CD4-positive, alpha-beta T cell treated with Interleukin-17A for 4 hours (primary cell): ENCODE measurements at regions not wholly inside any gene's neighbourhood (a gene's known extent, or its start where the extent isn't known, plus 50 kb on each side); places are given as distances from the start of the nearest gene placed in this dataset.

ENCODE experiments used
- DNase-seq: peaks from one replicate; pipeline ENCODE4 v3.0.0-alpha.2; 2020; ENCODE audit warnings: mixed read lengths

DNA sequence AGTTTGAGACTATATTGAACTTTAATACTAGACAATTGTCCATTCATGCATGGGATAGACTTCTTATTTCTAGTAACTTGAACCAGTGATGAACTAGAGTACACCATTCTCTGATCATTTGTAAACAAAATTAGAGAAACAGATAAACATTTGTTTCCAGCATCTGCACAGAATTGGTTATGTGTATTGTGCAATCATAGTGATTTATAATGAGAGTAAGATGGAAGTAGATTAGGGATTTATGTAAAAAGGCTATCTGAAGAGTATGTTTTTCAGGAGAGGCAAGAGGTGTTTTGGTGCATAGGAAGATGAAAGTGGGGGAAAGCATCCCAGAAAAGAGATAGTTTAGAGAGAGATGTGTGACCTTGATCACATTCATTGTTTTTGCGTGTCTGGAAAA is 695.0 kb downstream of the SQOR start:
- DNase-seq, result no peak

GRCh38 chr15:46331546-46331945 is 696.7 kb downstream of the SQOR start:
- no peak for DNase-seq

DNA sequence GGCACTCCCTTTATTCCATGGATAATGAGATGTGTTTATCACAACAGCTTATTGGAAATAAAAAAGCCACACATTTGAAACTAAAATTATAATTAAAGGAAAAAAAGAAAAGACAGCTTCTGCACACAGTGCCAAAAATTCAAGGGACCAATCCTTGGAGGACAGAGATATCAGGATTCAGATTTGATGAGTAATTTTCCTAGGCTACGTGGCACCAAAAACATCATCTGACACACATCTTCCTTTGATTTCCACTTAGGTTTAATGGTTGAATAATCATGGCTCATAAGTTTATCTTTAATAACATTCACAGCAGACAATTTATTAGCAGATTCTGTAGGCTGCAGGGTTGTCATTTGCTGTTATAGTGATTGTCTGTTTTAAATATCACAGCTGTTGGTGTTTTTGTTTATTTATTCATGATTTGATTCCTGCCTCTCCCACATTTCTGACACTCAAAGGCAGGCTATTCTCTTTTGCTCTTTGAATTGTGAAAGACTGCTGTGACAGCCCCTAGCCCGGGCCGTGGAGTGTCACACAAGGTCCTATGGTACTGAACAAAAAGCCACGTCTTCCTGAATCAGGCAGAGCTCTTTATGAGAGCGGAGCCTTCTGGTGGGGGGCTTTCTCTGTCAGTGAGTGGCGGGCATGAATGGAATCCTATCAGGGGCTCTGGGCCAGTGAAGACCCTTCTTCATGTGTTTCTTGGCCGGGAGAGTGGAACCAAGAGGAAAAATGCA is 708.5 kb downstream of the SQOR start:
- DNase-seq, result no peak

- DNase-seq, result no peak
Measured at GRCh38 chr15:46344115-46344724, 709.4 kb downstream of the SQOR start.

GRCh38 chr15:46344915-46345314 is 710.1 kb downstream of the SQOR start:
- DNase-seq, result no peak

DNA sequence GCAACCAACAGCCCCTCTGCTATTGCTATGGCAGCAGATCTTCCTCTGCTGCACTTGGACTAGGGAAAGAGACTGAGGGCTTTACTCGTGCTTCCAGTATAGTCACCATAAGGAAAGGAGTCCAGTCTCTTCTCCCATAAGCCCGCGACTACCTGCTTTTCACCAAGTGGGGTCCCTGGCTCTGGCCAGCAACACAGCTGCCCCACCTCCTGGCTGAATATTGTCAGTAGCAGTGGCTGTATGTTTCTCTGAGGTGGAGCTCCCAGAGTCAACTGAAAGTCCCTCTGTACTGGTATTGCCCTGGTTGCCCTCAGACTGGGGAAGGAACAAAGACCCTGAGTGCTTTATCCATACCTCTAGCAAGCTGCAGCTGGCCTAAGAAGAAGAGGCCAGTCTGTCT is 719.6 kb downstream of the SQOR start:
- no peak for DNase-seq

DNA sequence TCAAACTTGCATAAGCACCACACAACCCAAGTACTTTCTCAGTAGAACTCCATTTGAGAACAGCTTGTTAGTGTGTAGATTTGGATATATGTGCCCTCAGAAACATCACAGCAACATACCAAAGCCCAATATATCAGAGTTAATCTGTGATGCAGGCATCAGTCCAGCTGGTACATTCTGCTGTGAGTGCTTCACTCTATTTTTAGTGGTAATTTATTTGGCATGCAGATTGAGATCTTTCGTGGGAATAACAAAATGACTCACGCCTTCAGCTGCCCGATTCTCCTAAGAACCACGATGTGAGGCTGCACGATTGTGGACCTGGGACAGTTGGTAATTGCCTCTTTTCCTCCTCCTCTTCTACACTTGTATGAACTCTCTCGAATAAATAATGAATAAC is 730.7 kb downstream of the SQOR start:
- no peak for DNase-seq

GRCh38 chr15:46366360-46367007 is 731.7 kb downstream of the SQOR start:
- DNase-seq, result no peak

DNA sequence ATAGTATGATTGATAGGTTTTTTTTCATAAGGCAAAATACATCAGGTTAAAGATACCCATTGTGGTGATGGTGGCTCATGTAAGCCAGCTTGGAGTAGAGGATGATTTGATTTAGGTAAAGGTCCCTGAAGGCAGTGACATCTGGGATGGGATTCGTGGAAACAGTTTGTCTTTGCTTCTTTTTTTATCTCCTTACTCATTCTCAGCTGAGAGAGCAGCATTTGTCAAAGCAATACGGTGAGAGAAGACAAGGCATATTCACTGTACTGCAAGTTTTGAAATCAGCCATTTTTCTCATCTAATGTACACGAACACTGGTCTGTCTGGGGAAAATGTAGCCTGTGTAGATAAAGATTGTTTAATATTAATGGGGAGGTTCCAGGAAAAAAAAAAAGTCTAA is 749.1 kb downstream of the SQOR start:
- DNase-seq, result no peak

DNA sequence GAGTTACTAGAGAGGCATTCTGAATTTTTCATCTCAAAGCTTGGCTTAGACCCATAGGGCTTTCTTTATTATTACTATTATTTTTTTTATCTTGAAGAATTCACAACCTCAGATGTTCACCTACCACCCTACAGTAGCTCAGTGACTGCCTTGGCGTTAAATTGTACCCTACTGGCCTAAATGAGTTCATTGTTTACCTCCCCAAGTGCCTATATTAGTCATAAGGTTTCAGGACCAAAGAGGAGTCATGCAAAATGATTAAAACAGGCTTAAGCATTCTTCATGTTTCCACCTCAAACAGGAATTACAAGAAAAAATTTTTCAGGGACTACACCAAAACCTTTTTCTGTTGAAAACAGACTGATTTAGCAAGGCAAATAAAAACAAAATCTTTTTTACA is 751.5 kb downstream of the SQOR start:
- DNase-seq, result no peak

GRCh38 chr15:46389739-46390138 is 754.9 kb downstream of the SQOR start:
- no peak for DNase-seq

- no peak for DNase-seq
Measured at GRCh38 chr15:46394463-46394862, 759.6 kb downstream of the SQOR start.

DNA sequence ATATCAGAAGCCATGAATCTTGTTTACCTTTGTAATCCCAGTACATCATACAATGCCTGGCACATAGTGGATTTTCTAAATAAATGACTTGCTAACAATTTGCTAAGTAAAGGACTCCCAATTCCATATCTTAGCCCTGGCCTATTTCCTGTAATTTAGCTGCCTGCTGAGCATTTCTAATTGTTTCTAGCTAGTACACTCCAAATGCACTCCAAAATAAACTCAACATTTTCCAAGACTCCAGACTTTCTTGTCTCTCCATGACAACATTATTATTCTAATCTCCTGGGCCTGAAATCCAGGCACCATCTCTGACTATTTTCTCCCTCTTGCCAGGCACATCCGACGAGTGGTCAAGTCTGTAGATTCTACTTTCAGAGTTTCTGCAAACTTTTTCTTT is 773.5 kb downstream of the SQOR start:
- DNase-seq, result no peak

DNA sequence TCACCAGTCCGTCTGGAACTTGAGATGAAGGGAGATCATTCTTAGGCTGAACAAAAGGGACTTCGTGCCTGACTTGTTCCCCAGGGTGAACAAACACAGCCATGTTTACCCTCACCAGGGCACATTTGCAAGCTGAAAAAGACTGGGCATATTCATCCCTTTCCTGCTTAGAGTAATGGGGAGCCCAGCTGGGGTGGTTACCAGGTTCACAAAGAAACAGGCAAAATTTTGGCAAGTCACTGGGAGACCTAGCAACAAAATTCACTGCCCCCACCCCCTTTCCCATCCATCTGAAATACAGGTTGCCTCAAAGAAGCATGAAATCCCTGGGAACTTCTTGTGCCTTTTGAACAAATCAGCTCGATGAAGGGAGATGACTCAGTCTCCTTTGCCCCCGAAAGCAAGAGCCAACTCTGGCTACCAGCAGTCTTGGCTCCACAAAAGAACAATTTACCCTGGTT is 775.0 kb downstream of the SQOR start:
- DNase-seq, result no peak

DNA sequence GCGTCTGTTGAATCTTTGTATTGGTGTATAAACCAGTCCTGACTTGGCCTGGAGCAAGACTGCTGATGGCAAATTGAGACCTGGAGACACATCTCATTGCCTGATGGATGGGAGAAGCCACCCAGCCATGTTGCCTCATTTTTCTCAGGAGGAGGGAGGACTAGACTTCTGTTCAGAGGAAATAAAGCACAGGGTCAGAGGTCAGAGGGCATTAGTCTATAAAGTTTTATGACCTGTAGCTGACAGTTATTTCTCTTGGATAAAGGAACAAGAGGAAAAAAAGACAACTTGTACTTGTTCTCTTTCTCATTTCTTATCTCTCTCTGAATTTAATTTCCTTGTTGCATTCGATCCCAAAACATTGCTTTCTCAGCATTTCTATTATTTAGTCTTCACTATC is 775.9 kb downstream of the SQOR start:
- DNase-seq, result no peak

- DNase-seq, result no peak
Measured at GRCh38 chr15:46411900-46412299, 777.1 kb downstream of the SQOR start.

GRCh38 chr15:46413799-46414198 is 779.0 kb downstream of the SQOR start:
- DNase-seq, result no peak

DNA sequence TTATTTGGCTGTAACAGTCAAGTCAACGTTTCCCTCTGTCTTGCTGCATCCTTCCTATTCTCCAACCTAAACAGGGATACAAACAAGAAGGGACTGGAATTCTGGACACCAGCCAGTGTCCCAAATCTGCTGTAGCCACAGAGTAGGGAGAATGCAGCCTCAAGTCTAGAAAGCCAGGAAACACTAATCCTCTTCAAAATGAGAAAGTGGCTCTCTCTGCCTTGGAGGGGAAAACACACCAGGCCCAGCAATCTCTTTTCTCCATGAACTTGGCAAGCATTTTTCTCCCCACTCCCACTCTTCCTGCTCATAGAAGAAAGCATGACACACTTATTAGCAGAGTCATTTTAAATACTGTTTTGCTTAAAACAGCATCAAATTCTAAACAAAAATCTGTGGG is 781.7 kb downstream of the SQOR start:
- no peak for DNase-seq

- DNase-seq, result no peak
Measured at GRCh38 chr15:46420990-46421389, 786.2 kb downstream of the SQOR start.

DNA sequence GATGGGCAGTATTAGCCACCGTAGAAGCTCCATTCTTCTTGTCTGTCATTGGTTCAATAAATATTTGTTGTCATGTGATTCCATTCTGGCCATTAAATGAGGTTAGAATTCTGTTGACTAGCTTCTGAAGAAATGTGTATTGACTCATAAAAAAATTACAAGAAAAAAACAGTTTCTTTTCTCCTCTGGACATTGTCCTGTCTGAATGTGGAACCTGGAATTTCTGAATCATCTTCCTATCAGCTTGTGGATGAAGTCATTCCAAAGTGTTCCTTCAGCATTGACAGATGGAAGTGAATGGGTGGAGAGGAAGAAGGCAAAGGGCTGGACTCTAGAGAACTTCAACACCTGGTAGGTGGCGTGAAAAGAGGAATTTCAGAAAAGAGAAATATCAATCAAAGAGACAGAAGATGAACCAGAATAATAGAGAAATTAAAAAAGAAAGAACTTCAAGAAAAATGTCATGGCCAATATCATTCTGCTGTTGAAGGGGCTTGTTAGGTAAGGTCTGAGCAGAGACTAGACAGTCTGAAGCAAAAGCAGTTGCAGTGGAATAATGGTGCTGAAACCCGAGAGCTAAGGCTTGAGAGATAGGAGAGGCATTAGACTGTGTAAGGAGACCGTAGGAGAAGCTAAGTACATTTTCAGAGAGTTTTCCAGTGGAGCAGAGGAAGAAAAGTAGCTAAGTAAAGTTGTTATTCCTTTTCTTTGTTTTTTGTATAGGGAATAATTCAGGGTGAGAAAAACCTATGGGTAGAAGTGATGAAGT is 806.6 kb downstream of the SQOR start:
- no peak for DNase-seq

DNA sequence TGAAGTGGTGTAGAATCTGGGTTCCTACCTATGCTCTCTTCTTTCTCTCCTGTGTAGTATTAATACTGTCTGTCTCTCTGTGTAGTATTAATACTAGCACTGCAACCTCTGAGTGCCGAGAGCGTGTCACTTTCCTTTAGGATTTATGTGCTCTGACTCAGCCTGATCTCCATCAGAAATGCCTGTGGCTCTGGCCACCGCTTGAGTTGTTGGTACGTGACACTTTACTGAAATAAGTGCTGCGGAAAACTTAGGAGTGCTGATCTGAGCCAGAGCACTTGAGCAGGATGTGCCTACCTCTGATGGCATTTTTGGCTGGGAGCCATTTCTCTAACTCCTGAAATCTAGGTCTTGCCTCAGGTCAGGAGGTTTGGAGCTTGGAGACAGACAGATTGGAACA is 807.4 kb downstream of the SQOR start:
- DNase-seq, result no peak

- no peak for DNase-seq
Measured at GRCh38 chr15:46442901-46443590, 808.2 kb downstream of the SQOR start.
